ENCODE measurements at regions not wholly inside any gene's neighbourhood (a gene's known extent, or its start where the extent isn't known, plus 50 kb on each side); places are given as distances from the start of the nearest gene placed in this dataset.

- intact Hi-C loops (cut with DNase I; ENCODE audit: low total_unique reads) = no loop called here
- Histone ChIP-seq H3K4me1 (peaks cover 0 to 18% (median 3%) of the 10 kb centered on the region in 6 donors), H3K27ac (no peak overlapping the region), H3K4me3 (no peak overlapping the region), H3K36me3 (no peaks in the 10 kb centered on the region), H3K27me3 (replicated peaks in 1 of 7) (peaks cover 0 to 4% (median 0%) of the 10 kb centered on the region in 7 donors), H3K9me3 (peaks cover 0 to 15% (median 12%) of the 10 kb centered on the region in 8 donors)
- DNase-seq = peak; percentile 2
- TF ChIP-seq POLR2AphosphoS5 (IDR thresholded peaks at IDR 0.05) = no peak
- TF ChIP-seq POLR2A (IDR thresholded peaks at IDR 0.05) = no peak
- no peak for TF ChIP-seq CTCF (IDR thresholded peaks at IDR 0.05 in 8 of 11, conservative IDR thresholded peaks at IDR 0.05 in 3 of 11)
- WGBS, 5 donors = 73 to 99% (median 97%) methylated on average over 3 of the region's 3 CpGs
These were observed 56.7 kb upstream of the LINC01488 start for GRCh38 chr11:69424748-69425147.

GRCh38 chr11:69425444-69425843 lies 56.0 kb upstream of the LINC01488 start:
- TF ChIP-seq POLR2A (IDR thresholded peaks at IDR 0.05) (no peak), CTCF (IDR thresholded peaks at IDR 0.05 in 8 of 11, conservative IDR thresholded peaks at IDR 0.05 in 3 of 11) (no peak), POLR2AphosphoS5 (IDR thresholded peaks at IDR 0.05) (no peak)
- H3K9me3 ChIP-seq = peaks cover 0 to 15% (median 12%) of the 10 kb centered on the region in 8 donors
- peak; percentile 1 for DNase-seq

GRCh38 chr11:69425895-69426544 lies 55.4 kb upstream of the LINC01488 start:
- Histone ChIP-seq H3K36me3 (no peaks in the 10 kb centered on the region), H3K4me3 (no peak overlapping the region), H3K9me3 (peaks cover 0 to 15% (median 12%) of the 10 kb centered on the region in 8 donors), H3K27me3 (replicated peaks in 1 of 7) (peaks cover 0 to 4% (median 0%) of the 10 kb centered on the region in 7 donors), H3K27ac (no peak overlapping the region), H3K4me1 (peaks cover 0 to 13% (median 0%) of the 10 kb centered on the region in 6 donors)
- peak; percentile 61 for DNase-seq
- 69 to 78% (median 78%) methylated on average over 22 of the region's 22 CpGs for WGBS, 5 donors
- intact Hi-C loops (cut with DNase I; ENCODE audit: low total_unique reads) = no loop called here
- TF ChIP-seq POLR2AphosphoS5 (IDR thresholded peaks at IDR 0.05) = no peak
- TF ChIP-seq CTCF (IDR thresholded peaks at IDR 0.05 in 8 of 11, conservative IDR thresholded peaks at IDR 0.05 in 3 of 11) = no peak
- TF ChIP-seq POLR2A (IDR thresholded peaks at IDR 0.05) = no peak

More at GRCh38 chr11:69425444-69425843, 56.0 kb upstream of the LINC01488 start:
- Histone ChIP-seq H3K4me3 (no peak overlapping the region), H3K27ac (no peak overlapping the region), H3K4me1 (peaks cover 0 to 13% (median 0%) of the 10 kb centered on the region in 6 donors), H3K36me3 (no peaks in the 10 kb centered on the region), H3K27me3 (replicated peaks in 1 of 7) (peaks cover 0 to 4% (median 0%) of the 10 kb centered on the region in 7 donors)
- WGBS, 5 donors = 91 to 94% (median 92%) methylated on average over 7 of the region's 7 CpGs
- intact Hi-C loops (cut with DNase I; ENCODE audit: low total_unique reads) = no loop called here

- 61 to 80% (median 73%) methylated on average over 6 of the region's 6 CpGs for WGBS, 5 donors
- TF ChIP-seq POLR2AphosphoS5 (IDR thresholded peaks at IDR 0.05) = no peak
- TF ChIP-seq CTCF (IDR thresholded peaks at IDR 0.05 in 8 of 11, conservative IDR thresholded peaks at IDR 0.05 in 3 of 11) = no peak
- TF ChIP-seq POLR2A (IDR thresholded peaks at IDR 0.05) = no peak
- peak; percentile 50 for DNase-seq
These were observed 54.1 kb upstream of the LINC01488 start for GRCh38 chr11:69427337-69427736.

More at GRCh38 chr11:69427337-69427736, 54.1 kb upstream of the LINC01488 start:
- H3K4me1 ChIP-seq = peaks cover 0 to 13% (median 0%) of the 10 kb centered on the region in 6 donors
- H3K27ac ChIP-seq = no peak overlapping the region
- no peak overlapping the region for H3K4me3 ChIP-seq
- intact Hi-C loops (cut with DNase I; ENCODE audit: low total_unique reads) = no loop called here
- H3K36me3 ChIP-seq = no peaks in the 10 kb centered on the region
- peaks cover 0 to 4% (median 0%) of the 10 kb centered on the region in 7 donors for H3K27me3 ChIP-seq (replicated peaks in 1 of 7)
- peaks cover 0 to 15% (median 12%) of the 10 kb centered on the region in 8 donors for H3K9me3 ChIP-seq

Data from spleen (tissue), 11 donors.